GM23248 (cell line): ENCODE measurements at regions not wholly inside any gene's neighbourhood (a gene's known extent, or its start where the extent isn't known, plus 50 kb on each side); places are given as distances from the start of the nearest gene placed in this dataset.
"Not testable (repeated sequence)": the region's sequence is repeated elsewhere in the genome, so short reads cannot be mapped to it uniquely, and the experiment has no call there.

Experiments used
- EZH2 ChIP-seq: fragments of 200-600 bp; sonication (generic); IDR thresholded peaks from 2 replicates; pipeline ENCODE4 v1.6.1; 2018; ENCODE audit warnings: antibody characterized with exemption, mild to moderate bottlenecking; ENCODE audit not compliant: insufficient read depth, poor library complexity, severe bottlenecking
- EZH2phosphoT487 ChIP-seq: fragments of 200-600 bp; sonication (generic); IDR thresholded peaks from 2 replicates; pipeline ENCODE4 v1.6.1; 2018; ENCODE audit warnings: antibody characterized with exemption, moderate library complexity, mild to moderate bottlenecking, low read depth; ENCODE audit not compliant: insufficient read depth

DNA sequence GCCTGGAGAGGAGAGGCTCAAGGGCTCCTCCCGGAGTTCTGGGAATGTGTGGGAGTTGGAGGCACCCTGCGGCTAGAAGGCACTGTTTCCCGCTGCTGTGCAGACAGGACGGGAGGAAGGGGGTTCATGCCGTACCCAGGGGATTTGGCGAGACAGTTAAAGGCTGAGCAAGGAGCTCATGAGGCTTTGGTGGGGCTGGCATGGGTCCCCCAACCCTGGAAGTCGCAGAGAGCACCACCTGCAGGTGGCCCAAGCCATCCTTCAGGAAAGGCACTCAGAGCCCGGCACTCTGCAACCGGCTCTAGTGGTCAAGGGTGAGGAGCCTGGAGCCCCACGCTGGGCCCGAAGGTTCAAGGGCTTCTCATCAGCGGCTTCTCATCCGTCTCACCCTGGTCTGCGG, 138.2 kb downstream of the NPIPB11 start:
- not testable (repeated sequence) for TF ChIP-seq EZH2, EZH2phosphoT487
